ENCODE measurements at regions not wholly inside any gene's neighbourhood (a gene's known extent, or its start where the extent isn't known, plus 50 kb on each side); places are given as distances from the start of the nearest gene placed in this dataset.
"Not testable (repeated sequence)": the region's sequence is repeated elsewhere in the genome, so short reads cannot be mapped to it uniquely, and the experiment has no call there.

GRCh38 chr10:78212060-78212785 lies 178.6 kb downstream of the RPS24 start:
- DNase-seq: no peak

DNA sequence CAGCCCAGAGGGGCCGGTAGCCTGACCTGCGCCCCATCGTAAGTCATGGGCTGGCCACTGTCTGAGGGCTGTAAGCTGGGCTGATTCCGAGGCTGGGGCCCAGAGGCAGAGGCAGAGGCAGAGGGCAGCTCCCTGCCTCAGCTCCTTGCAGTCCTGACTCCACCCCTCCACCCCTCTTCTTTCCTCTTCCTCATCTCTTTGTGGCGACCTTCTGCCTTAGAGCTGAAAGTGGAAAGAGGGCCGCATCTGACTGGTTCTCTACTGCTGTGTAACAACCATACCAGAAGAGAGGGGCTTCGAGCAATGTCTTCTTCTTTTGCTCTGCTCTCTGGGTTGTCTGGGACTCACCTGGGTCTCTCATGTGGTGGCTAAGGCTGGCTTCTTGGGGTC lies 179.1 kb downstream of the RPS24 start:
- no peak for DNase-seq

GRCh38 chr10:78214955-78215354 lies 181.3 kb downstream of the RPS24 start:
- no peak for DNase-seq

DNA sequence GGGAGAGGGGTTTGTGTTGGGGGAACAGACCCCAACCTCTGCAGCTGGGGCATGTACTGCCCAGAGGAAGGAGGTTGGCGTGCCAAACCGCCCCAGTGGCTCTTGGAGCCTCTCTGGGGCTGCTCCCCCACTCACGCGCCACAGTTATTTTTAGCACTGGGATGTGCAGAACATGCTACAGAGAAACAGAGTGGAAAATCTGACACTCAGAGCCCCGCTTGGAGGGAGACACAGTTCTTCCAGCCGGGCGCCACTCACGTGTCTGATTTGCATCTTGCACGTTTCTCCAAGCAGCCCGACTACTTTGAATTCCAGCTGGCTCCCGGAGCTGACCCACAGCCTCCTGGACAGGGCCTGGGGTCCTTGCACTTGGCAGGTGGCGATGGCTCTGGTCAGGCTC lies 182.0 kb downstream of the RPS24 start:
- no peak for DNase-seq

DNA sequence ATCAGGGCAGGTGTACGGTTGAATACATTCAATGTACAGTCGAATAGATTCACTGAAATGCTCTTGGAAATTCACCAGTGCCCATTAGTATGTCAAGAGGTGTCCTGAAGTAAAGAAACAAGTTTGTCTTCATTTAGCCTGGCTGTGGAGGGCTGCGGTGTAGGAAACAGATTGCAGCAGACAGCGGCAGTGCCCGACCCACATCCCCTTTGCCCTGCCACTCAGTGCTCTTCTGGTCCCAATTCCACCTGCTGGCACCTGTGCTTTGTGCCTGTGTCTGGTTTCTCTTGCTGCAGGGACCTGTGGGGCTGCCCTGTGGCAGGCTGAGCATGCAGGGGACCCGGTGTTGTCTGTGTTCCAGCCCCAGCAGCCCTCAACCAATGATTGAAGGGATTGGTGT lies 183.7 kb downstream of the RPS24 start:
- DNase-seq: no peak

DNA sequence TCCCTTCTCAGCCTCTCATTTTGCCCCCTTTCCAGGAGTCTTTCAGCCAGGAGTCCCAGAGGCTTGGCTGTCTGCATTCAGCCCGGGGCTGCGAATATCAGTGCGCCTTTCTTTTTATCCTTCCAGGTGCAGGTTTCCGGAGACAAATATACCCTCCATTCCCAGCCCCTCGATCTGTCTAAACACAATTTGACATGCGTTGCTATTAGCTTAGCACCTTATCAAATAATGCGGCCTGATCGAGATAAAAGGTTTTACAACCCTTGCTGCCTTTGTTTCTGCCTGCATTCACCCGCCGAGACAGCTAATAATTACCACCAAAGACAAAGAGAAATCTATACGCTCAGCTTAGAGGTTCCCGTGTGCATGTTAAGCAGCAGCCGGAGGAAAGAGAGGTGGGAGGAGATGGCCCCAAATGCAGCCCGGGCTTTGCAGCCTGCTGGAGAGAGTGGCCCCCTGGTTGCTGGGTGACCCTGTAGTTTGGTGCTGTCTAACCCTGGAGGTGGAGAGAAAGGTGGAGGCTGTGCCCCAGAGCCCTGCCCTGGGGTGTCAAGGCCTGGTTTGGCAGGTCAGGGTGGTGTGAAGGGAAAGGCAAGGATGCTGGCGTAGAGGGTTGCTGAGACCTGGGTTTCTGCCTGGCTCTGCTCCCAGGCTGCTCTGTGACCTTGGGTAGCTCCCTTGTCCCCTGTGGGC lies 185.3 kb downstream of the RPS24 start:
- no peak for DNase-seq

- DNase-seq: not testable (repeated sequence)
These were observed 185.9 kb downstream of the RPS24 start for GRCh38 chr10:78219568-78219967.

DNA sequence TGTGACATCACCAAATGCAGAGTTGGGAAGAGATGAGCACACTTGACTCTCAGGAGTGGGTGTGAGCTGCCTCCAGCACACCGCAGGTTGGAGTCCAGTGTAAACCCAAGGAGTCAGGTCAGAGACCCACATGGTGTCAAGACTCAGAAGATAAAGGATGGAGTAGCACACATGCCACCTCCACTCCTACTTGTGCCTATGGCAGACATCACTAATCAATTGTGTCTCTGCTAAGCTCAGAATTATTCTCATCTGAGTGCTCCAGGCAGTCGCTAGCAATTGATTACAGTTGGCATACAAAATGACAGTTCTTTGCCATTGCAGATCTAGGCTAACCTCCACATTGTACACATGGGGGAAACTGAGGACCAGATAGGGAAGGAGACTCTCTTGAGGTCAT lies 187.1 kb downstream of the RPS24 start:
- DNase-seq: no peak

GRCh38 chr10:78222096-78222790 lies 188.6 kb downstream of the RPS24 start:
- no peak for DNase-seq

GRCh38 chr10:78223088-78223487 lies 189.4 kb downstream of the RPS24 start:
- no peak for DNase-seq

DNA sequence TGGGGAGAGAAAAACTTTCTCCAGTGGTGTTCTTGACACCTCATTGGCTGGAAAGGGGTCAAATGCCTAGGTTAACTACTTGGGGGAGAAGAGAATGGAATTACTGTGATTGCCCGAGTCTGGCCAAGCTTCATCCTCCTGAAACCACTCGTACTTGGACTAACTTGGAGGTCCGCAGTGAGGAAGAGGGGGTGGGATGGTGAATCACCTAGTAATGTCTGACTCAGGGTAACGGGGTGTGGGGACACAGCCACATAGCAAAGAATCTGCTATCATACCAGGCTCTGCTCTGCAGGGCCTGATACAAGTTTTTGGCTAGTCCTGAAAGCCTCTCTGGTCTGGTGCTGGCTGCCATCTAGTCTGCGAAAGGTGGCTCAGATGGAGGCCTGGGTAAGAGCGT lies 190.9 kb downstream of the RPS24 start:
- DNase-seq: no peak

- no peak for DNase-seq
These were observed 191.9 kb downstream of the RPS24 start for GRCh38 chr10:78225594-78225993.

- no peak for DNase-seq
These were observed 195.8 kb downstream of the RPS24 start for GRCh38 chr10:78229489-78229888.

- DNase-seq: no peak
These were observed 196.4 kb downstream of the RPS24 start for GRCh38 chr10:78229950-78230675.

DNA sequence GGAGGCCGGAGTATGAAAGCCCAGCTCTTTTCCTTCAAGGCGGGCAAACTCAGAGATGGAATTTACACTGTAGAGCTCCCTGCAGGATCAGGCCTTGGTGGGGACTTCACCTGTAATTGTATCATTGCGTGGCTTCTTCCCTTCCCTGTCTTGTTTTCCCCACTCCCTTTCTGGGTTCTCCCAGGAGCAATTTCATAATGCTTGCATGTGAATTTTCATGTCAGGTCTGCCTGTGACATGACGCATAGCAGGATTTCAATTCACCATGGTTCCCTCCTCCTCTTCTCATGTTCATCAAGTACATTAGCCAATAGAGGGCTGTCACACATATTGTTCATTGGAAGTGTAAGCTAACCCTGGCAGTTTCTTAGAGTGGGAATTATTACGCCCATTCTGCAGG lies 197.7 kb downstream of the RPS24 start:
- no peak for DNase-seq

- no peak for DNase-seq
These were observed 198.3 kb downstream of the RPS24 start for GRCh38 chr10:78231939-78232338.

DNA sequence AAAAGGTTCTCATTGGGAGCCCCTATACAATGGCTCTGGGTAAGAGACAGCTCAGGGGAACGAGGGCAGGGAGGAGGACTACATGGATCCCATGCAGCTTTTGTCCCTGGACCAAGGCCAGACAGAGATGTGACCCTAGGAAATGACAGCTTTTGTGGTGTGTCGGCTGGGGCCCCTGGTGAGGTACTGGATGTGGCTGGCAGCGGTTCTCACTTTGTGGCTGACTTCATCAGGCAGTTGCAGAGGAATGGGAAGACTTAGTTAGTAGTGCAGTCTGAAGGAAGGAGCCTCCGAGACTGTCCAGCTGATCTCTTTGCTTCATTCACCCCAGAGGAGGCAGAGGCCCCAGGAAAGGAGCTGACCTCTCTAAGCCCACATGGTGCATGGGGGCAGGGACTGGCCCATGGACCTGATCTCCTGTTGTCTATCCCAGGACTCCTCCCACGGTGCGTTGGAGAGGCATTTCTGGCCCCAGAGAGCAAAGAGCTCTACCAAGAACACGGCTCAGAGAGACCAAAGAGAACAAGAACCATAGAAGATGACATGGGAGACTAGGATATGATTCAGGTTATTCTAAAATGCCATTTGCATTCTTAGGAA lies 202.9 kb downstream of the RPS24 start:
- no peak for DNase-seq

GRCh38 chr10:78237951-78238350 lies 204.3 kb downstream of the RPS24 start:
- DNase-seq: not testable (repeated sequence)

DNA sequence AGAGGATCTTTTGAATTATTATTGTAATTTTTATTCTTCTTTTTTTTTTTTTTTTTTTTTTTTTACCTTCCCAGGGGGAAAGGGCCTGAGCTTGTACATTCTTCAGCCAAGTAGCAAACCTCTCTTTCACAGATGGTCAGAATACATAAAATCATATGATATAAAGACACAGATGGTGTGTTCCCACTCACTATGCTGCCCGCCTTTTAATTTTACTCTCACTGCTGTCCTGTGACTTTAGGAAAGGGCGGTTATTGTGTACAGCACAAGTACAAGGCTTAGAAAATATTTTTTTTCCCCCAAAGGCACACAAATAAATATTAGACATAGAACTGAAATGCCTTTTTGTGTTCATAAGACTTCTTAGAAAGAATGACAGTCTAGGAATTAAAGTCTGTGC lies 213.6 kb downstream of the RPS24 start:
- no peak for DNase-seq

GRCh38 chr10:78247821-78248220 lies 214.2 kb downstream of the RPS24 start:
- no peak for DNase-seq

DNA sequence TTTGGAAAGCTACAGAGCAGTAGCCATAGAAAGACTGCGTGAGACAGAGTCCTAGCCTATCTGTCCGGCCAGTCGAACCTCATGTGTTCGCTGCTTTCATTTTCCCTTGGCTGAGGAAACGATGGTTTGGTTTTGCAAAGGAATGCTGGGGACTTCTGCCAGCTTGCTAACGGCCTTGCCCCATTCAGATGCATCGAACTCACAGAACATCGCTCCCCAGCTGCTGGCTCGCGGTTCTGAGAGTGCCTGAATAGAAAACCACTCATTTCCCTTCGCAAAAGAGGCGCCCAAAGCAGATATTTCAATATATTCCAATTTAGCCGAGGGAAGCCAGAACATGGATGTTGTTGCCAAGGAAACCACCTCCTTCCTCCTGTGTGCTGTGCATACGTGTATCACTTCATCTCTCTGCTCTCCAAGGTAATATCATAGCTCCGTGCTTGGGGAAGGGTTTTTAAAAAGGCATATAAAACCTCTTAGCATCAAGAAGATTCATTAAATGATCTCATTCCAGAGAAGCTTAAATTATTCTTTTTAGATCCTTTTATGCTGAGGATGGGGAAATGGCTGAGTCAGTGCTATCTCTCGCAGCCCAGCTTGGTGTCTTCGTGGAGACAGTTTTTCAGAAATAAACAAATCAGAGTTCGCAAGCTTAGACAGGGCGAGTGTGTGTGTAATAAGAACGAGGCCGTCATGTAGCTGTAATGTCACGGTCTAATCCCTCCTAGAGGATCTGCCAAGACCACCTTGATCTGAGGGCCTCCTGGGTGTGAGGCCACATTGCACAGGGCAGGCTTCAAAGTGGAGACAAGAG lies 215.2 kb downstream of the RPS24 start:
- no peak for DNase-seq

DNA sequence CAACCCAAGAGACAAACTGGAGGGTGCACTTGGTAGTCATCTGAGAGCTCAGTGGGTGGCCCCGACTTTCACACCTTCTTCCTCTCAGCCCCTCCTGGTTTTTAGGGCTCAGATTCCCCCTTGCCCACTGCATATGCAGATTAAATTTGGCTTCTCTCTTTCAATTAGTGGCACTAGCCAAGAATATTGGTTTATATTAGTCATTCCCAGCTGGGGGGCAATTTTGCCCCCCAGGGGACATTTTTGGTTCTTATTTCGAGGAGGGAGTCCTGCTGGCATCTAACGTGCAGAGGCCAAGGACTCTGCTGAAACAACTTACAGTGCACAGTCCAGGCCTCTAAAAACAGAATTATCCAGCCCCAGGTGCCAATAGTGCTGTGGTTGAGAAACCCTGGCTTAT lies 216.0 kb downstream of the RPS24 start:
- DNase-seq: no peak
